ENCODE measurements at regions not wholly inside any gene's neighbourhood (a gene's known extent, or its start where the extent isn't known, plus 50 kb on each side); places are given as distances from the start of the nearest gene placed in this dataset.
"Not testable (repeated sequence)": the region's sequence is repeated elsewhere in the genome, so short reads cannot be mapped to it uniquely, and the experiment has no call there.

DNA sequence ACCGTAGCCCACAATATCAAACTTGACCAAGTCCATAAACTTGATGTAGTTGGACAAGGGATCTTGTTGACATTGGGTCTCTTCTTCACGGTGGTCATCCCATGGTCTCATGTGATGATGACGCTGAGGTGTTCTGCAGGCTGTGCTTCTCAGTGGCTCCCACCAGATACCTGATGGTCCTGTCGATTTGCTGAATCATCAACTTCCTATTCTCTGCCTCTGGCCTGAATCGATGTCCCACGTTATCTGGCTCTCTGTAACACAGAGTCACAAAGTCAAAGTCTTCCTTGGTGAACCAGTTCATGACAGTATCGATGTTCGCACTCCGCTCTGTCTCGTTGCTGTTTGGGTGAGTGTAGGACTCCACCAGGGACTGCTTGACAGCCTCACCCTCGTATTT is 217.2 kb upstream of the FRG2C start:
- ATAC-seq; H3K36me3 ChIP-seq; H3K27ac ChIP-seq; H3K4me3 ChIP-seq; H3K9me3 ChIP-seq; H3K4me1 ChIP-seq; intact Hi-C loops (cut with DNase I); DNase-seq; H3K27me3 ChIP-seq (ENCODE audit: low read depth): not testable (repeated sequence)

- H3K36me3 ChIP-seq; intact Hi-C loops (cut with DNase I); H3K4me1 ChIP-seq; ATAC-seq; H3K27ac ChIP-seq; H3K4me3 ChIP-seq; H3K27me3 ChIP-seq (ENCODE audit: low read depth); H3K9me3 ChIP-seq: not testable (repeated sequence)
- DNase-seq, result peak; percentile 52
Observed at GRCh38 chr3:75453328-75453727, 210.8 kb upstream of the FRG2C start.

DNA sequence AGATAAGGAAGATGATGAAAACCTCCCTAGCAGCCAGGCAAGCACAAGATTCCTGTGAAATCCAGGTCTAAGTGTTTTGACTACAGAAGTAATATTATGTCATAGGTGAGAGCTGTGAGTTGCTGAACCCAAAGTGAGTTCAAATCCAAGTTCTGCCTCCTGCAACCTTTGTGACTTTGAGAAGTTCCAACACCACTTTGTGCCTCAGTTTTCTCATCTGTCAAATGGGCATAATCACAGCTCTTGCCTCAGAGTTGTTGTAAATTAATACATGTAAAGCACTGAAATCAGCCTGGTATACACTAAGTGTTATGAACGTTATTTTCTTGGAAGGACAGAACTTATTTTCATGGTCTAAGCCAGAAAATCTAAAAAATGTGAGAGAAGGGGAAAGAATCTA is 210.3 kb upstream of the FRG2C start:
- H3K27ac ChIP-seq; H3K4me3 ChIP-seq; intact Hi-C loops (cut with DNase I); H3K36me3 ChIP-seq; H3K9me3 ChIP-seq; ATAC-seq; H3K4me1 ChIP-seq; H3K27me3 ChIP-seq (ENCODE audit: low read depth); DNase-seq: not testable (repeated sequence)

DNA sequence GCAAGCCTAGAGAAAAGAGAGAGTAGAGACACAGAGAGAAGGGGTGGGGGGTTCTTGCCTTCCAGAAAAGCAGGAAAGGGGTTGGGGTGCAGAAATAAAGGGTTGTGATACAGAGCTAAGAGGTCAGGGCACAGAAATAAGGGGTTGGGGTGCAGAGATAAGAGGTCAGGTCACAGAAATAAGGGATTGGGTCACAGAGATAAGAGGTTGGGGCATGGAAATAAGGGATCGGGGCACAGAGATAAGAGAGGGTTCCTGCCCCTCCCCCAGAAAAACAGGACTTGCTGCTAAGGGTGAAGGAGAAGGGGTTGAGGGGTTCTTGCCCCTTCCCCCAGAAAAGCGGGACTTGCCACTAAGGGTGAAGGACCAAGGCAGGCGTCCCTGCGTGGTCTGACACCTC is 189.6 kb upstream of the FRG2C start:
- H3K27ac ChIP-seq; H3K9me3 ChIP-seq; H3K4me1 ChIP-seq; H3K27me3 ChIP-seq (ENCODE audit: low read depth); DNase-seq; H3K4me3 ChIP-seq; ATAC-seq; H3K36me3 ChIP-seq; intact Hi-C loops (cut with DNase I): not testable (repeated sequence)

DNA sequence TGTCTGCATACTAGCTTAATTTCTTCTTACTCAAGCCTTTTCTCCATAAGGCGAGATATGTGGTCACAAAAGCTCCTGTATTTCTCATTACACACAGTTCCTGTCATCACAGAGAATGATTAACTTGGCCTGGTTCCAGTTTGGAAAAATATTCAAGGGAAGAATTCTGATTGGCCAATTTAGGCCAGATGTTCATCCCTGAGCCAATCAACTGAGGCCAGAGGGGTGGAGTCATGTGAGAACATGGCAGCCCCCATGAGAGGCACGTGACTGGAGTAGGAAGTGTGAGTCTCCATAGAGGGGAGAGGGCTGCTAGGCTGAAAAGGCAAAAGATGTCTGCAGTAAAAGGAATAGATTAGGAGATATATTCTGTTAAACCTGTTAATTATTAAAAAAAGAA is 167.5 kb upstream of the FRG2C start:
- DNase-seq; H3K9me3 ChIP-seq; ATAC-seq; H3K27me3 ChIP-seq (ENCODE audit: low read depth); H3K4me1 ChIP-seq; H3K36me3 ChIP-seq; intact Hi-C loops (cut with DNase I); H3K27ac ChIP-seq; H3K4me3 ChIP-seq: not testable (repeated sequence)

- H3K27ac ChIP-seq; H3K9me3 ChIP-seq; H3K4me3 ChIP-seq; H3K4me1 ChIP-seq; intact Hi-C loops (cut with DNase I); H3K36me3 ChIP-seq; DNase-seq; H3K27me3 ChIP-seq (ENCODE audit: low read depth); ATAC-seq: not testable (repeated sequence)
Observed at GRCh38 chr3:75500357-75500756, 163.8 kb upstream of the FRG2C start.

DNA sequence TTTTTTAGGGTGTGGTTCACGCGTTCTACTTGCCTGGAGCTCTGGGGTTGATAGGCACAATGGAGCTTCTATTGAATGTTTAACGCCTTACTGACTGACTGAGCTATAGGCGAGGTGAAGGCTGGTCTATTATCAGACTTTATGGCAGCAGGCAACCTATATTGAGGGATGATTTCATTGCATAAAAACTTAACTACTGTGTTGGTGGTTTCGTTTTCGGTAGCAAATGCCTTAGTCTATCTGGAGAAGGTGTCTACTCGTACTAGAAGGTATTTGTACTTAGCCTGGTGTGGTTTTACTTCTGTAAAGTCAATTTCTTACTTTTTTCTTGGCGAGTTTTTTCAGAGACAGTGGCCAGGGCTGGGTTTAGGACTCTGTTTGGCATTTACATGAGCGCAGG is 162.0 kb upstream of the FRG2C start:
- H3K9me3 ChIP-seq; DNase-seq; H3K36me3 ChIP-seq; H3K4me1 ChIP-seq; ATAC-seq; intact Hi-C loops (cut with DNase I); H3K27me3 ChIP-seq (ENCODE audit: low read depth): not testable (repeated sequence)
- H3K27ac ChIP-seq, result peak overlapping the region; percentile 62
- H3K4me3 ChIP-seq, result peak overlapping the region; percentile 29

DNA sequence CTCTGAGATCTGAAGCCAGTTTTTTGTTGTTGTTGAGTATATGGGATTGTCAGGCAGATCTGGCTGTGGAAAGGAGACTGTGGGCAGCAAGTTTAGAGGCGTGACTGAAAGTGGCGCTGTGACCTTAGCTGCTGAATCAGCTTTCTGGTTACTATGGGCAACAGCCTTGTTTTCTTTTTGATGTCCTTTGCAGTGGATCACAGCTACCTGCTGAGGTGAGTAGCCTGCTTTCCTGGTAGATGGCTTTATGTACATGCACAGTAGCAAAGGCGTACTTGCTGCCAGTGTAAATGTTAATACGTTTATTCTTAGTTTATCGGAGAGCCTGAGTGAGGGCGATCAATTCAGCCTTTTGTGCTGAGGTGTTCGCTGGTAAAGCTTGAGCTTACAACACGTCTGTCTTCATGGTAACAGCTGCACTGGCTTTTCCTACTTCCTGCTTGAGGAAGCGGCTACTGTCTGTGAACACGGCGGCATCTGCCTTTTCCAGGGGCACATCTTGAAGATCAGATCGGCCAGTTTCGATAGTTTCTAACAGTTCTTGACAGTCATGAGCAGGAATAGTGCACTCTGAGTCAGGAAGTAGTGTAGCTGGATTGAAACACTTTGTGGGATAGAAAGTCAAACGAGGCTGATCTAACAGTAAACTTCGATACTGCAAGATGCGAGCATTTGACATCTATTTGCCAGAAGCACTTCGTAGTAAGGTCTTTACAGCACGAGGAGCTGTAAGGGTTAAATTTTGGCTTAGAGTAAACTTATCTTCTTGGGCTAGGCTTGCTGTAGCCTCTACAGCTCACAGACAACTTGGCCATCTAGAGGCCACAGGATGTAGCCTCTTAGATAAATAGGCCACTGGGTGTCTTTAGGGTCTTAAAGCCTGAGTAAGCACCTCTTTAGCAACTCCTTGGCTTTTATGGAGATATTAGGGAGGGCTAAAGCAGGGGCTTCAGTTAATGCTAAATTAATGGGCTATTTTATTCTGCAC is 161.1 kb upstream of the FRG2C start:
- ATAC-seq, result not testable (repeated sequence)
- peak overlapping the region; percentile 62 for H3K27ac ChIP-seq

More for the DNA sequence above, 161.1 kb upstream of the FRG2C start:
- H3K4me3 ChIP-seq, result peak overlapping the region; percentile 29
- H3K27me3 ChIP-seq (ENCODE audit: low read depth); H3K9me3 ChIP-seq; H3K4me1 ChIP-seq; H3K36me3 ChIP-seq; intact Hi-C loops (cut with DNase I); DNase-seq: not testable (repeated sequence)
- peak; percentile 14 for TF ChIP-seq CTCF (IDR thresholded peaks at IDR 0.05)

Data from lower lobe of right lung (tissue), 2 donors.